ENCODE measurements at regions not wholly inside any gene's neighbourhood (a gene's known extent, or its start where the extent isn't known, plus 50 kb on each side); places are given as distances from the start of the nearest gene placed in this dataset.

DNA sequence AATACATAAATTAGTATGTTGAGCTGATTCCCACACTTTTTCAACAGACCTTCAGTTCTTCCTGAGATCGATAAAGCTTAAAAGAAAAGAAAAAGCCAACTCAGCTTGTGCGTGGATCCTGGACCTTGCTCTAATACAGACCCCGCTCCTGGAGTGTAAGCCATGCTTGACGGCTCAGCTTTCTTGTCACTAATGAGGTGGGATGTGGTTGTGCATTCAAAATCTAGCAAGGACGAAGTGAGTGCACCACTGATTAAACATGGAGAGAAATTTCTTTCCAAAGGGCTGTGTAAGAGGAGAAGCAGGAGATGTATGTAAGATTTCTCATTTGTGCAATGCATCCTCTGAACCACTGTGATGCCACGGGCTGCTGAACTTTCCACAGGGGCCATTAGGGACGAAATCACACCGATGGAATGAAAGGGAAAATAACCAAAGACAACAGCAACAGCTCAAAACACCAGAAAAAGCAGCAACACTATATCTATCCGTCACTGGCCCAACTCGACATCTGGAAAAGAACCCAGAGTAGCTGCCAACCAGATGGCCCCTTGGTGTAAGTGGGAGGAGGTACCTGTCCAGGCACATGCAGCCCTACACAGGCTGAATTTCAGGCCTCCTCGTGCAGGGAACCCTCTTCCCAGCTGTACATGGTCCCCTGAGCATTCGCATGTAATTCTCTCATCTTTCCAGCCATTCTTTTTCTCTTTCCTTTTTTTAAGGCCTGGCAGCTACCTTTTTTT is 178.9 kb downstream of the SREK1 start:
- CTCF ChIA-PET = interaction anchor here (1.7 to 2.3 kb wide), 2 partner anchors 15 to 17 kb away, joined by 4 to 13 read pairs; no protein-coding TSS in a partner anchor
- no peak for DNase-seq
- ATAC-seq = no peak
- Mint-ChIP-seq H3K9me3 (ENCODE audit: low read depth) (no peaks in the 10 kb centered on the region), H3K36me3 (no peaks in the 10 kb centered on the region), H3K27ac (no peak overlapping the region), H3K4me3 (no peak overlapping the region), H3K27me3 (peaks cover 25% of the 10 kb centered on the region), H3K4me1 (no peaks in the 10 kb centered on the region)

DNA sequence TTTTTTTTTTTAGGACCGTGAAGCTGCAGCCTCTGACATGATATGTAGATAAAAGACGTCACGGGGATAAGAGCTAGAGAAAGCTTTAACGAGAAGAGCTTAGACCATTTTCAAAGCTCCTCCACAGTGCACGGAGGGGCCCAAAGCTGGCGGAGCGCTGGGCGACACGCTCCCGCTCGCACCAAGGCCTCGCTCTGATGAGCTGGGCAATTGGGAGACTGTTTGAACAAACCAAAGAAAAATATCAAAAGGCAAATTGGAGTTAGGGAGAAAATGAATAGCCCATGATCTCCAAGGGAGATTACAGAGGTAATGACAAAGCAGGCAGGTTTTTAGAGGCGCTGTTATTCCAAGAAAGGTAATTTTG is 179.4 kb downstream of the SREK1 start:
- no peak for DNase-seq
- Mint-ChIP-seq H3K9me3 (ENCODE audit: low read depth) (peaks cover 2% of the 10 kb centered on the region), H3K4me3 (no peak overlapping the region), H3K36me3 (no peaks in the 10 kb centered on the region), H3K4me1 (no peaks in the 10 kb centered on the region), H3K27ac (no peak overlapping the region), H3K27me3 (peaks cover 21% of the 10 kb centered on the region)
- no peak for ATAC-seq
- CTCF ChIA-PET = interaction anchor here (1.7 to 2.3 kb wide), 2 partner anchors 16 to 17 kb away, joined by 4 to 13 read pairs; no protein-coding TSS in a partner anchor

DNA sequence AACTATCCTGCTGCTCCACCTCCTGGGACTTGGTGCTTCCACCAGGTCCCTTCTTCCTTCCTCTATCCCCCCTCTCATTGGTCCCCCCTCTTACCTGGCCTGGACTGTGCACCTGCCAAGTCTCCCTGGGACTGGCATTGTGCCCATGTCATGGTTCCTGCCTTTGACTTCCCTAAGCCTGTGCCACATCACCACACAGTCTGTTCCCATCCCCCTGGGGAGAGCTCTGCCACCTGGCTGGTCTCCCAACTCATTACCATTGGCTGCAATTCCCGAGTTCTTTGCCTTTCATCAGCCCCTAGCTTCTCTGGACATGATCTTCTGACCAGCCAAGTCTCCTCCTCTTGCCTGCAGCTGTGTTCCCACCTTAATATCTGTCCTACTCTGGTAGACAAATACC is 180.3 kb downstream of the SREK1 start:
- CTCF ChIA-PET = interaction anchor here (2.3 kb wide), 1 partner anchor 18 kb away, joined by 13 read pairs; no protein-coding TSS in a partner anchor
- H3K4me1 Mint-ChIP-seq = no peaks in the 10 kb centered on the region
- ATAC-seq = no peak
- H3K27me3 Mint-ChIP-seq = peaks cover 15% of the 10 kb centered on the region
- no peak overlapping the region for H3K27ac Mint-ChIP-seq
- DNase-seq = no peak
- H3K9me3 Mint-ChIP-seq (ENCODE audit: low read depth) = peaks cover 3% of the 10 kb centered on the region
- no peaks in the 10 kb centered on the region for H3K36me3 Mint-ChIP-seq
- no peak overlapping the region for H3K4me3 Mint-ChIP-seq

DNA sequence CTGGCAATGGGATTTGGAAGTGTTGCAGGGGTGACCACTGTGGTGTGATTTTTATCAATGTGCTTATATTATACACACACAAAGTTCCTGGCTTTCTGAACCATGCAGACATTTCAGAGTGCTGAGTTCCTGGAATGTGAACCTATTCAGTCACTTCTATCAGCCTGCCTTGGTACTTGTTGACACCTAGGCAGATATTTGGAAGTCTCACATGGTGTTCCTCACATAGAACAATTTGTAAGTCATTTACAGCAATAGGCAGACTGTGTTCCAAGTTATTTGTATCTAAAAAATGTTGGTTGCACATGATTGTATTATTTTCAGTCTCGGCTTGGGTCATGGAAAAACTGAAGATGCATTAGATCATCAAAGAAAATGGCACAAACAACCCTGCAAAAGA is 182.2 kb downstream of the SREK1 start:
- CTCF ChIA-PET = no interaction called here
- H3K36me3 Mint-ChIP-seq = no peaks in the 10 kb centered on the region

DNA sequence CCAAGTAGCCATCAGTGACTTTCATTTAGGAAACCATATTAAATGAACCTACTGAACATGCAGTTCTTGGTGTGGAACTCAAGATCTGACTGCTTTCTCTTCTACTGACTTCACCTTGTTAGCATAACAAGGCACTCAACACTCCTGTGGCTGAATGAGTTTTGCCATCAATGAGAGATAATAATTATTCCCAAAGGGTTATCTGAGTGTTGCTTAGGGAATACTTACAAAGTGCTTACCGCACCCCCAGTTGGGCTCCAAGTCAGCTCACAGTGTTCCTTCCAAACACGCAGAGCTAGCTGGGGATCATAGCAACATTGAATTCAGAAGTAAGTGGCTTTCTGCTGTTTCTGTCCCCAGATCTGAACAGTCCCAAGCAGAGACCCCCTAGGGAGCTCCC is 182.9 kb downstream of the SREK1 start:
- ATAC-seq = no peak
- peaks cover 12% of the 10 kb centered on the region for H3K27me3 Mint-ChIP-seq
- H3K9me3 Mint-ChIP-seq (ENCODE audit: low read depth) = peaks cover 3% of the 10 kb centered on the region
- H3K27ac Mint-ChIP-seq = no peak overlapping the region
- DNase-seq = no peak
- no peaks in the 10 kb centered on the region for H3K4me1 Mint-ChIP-seq
- no peaks in the 10 kb centered on the region for H3K36me3 Mint-ChIP-seq
- CTCF ChIA-PET = no interaction called here
- H3K4me3 Mint-ChIP-seq = no peak overlapping the region

More for the DNA sequence above, 182.2 kb downstream of the SREK1 start:
- Mint-ChIP-seq H3K27me3 (peaks cover 13% of the 10 kb centered on the region), H3K4me3 (no peak overlapping the region), H3K9me3 (ENCODE audit: low read depth) (peaks cover 3% of the 10 kb centered on the region), H3K27ac (no peak overlapping the region), H3K4me1 (no peaks in the 10 kb centered on the region)
- DNase-seq (no peak), ATAC-seq (no peak)

DNA sequence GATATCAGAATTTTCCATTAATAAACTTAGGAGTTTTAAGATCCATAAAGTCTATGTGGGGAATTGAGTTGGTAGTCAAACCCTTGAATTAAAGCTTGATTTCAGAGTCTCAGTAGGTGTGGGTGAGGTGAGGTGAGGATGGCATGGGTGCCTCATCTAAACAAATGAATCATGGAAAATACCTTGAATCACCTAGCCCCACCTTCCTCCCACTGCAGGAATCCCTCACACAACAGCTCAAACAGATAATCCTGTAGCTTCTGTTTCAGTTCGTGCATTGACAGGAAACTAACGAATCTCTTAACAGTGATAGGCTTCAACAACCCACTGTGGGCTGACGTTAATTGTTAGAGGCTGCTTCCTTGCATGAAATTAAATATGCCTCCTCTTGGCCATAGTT is 185.0 kb downstream of the SREK1 start:
- H3K4me3 Mint-ChIP-seq = no peak overlapping the region
- no peak for DNase-seq
- no peaks in the 10 kb centered on the region for H3K36me3 Mint-ChIP-seq
- peaks cover 12% of the 10 kb centered on the region for H3K27me3 Mint-ChIP-seq
- CTCF ChIA-PET = interaction anchor here (1.1 kb wide), 2 partner anchors 21 to 23 kb away, joined by 3 read pairs; no protein-coding TSS in a partner anchor
- H3K9me3 Mint-ChIP-seq (ENCODE audit: low read depth) = peaks cover 3% of the 10 kb centered on the region
- no peaks in the 10 kb centered on the region for H3K4me1 Mint-ChIP-seq
- no peak for ATAC-seq
- no peak overlapping the region for H3K27ac Mint-ChIP-seq

DNA sequence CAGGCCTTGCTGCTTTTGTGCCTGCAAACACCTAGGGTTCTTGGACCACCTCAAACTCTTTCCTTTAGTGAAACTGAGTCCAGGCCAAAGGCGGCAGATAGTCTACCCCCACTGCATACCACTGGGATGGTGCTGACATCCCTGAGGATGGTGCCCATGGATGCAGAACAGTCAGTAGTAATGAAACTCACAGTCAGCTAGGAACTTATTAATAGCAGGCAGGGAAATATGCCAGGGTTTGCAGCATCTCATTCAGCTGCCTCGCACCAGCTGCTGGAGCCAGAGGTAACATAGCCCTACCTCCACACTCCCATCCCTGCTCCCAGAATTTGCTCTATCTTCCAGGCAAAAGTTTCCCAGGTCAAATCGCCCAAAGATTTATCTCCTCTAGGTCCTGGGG is 189.1 kb downstream of the SREK1 start:
- no peak for DNase-seq
- CTCF ChIA-PET = interaction anchor here (0.8 kb wide), 1 partner anchor 16 kb away, joined by 3 read pairs; no protein-coding TSS in a partner anchor
- Mint-ChIP-seq H3K36me3 (no peaks in the 10 kb centered on the region), H3K4me1 (no peaks in the 10 kb centered on the region), H3K27me3 (peaks cover 14% of the 10 kb centered on the region), H3K9me3 (ENCODE audit: low read depth) (peaks cover 3% of the 10 kb centered on the region), H3K27ac (no peak overlapping the region), H3K4me3 (no peak overlapping the region)
- no peak for ATAC-seq

DNA sequence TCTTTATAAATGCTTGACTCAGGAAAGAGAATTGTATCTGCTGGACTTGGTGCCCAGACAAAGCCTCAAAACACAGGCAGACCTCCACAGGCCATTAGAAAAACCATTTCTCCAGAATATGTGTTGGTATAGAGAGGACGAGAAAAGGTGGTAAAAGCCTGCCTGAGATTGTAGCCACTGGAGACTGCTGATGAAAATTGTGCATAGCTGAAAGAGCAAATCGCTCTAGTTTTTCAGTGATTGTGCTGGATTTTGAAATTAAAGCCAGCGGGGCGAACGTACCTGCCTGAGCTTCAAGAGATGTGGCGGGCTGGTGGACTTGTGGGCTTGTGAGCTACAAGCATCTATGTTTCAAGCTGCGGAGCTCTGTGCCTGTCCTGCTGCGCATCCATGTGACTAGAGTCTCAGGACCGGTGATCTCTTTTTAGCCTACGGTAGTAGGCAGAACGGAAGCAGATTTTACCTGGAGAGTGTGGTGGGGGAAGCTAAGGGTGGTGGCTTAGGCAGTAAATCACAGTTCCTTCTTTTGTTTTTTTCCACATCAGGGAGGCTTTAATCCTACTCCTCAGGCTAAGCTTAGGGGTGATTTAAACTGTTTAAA is 193.6 kb downstream of the SREK1 start:
- no peak for DNase-seq
- Mint-ChIP-seq H3K4me3 (no peak overlapping the region), H3K9me3 (ENCODE audit: low read depth) (no peaks in the 10 kb centered on the region), H3K27ac (no peak overlapping the region), H3K4me1 (no peaks in the 10 kb centered on the region), H3K27me3 (peaks cover 22% of the 10 kb centered on the region), H3K36me3 (no peaks in the 10 kb centered on the region)
- no peak for ATAC-seq
- CTCF ChIA-PET = interaction anchor here (2.0 kb wide), 1 partner anchor 31 kb away, joined by 10 read pairs; no protein-coding TSS in a partner anchor

DNA sequence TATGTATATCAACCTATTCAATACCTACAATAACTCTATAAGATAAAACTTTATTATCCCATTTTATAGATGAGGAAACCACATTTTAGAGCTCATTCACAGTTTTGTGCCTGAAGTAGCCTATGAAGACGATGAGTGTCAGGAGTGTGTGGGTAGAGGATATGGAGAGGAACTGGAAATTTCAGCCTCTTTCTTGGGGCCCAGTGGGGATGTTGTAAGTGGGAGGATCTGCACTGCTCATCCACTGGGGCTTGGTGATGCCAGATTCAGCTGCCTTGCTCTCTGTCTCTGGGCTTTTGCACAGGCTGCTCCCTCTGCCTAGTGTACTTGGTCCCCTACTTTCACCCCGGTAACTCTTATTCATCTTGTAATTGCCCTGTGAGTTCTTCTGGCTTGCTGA is 194.7 kb downstream of the SREK1 start:
- no peaks in the 10 kb centered on the region for H3K4me1 Mint-ChIP-seq

DNA sequence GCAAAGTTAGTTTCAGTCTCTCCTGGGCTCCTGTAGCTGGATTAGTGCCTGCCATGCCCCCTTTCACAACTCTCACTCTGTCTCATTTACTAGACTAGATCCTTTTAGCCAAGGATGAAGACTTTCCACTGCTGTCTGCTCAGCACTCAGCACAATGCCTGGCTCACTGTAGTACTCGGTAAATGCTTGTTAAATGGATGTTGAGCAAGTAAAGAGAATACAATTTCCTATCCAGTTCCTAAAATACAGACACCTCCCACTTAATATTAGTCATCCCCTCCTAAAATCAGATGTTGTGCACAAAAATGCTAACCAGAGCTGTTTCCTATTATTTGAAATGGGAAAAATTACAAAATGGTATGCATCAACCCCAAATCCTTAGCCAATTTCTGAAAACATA is 195.8 kb downstream of the SREK1 start:
- CTCF ChIA-PET = no interaction called here
- no peak overlapping the region for H3K4me3 Mint-ChIP-seq

More for the DNA sequence above, 194.7 kb downstream of the SREK1 start:
- H3K4me3 Mint-ChIP-seq = no peak overlapping the region
- H3K27me3 Mint-ChIP-seq = peaks cover 22% of the 10 kb centered on the region
- DNase-seq (no peak), ATAC-seq (no peak)
- CTCF ChIA-PET = interaction anchor here (0.7 kb wide), 1 partner anchor 103 kb away, joined by 3 read pairs; no protein-coding TSS in a partner anchor
- no peaks in the 10 kb centered on the region for H3K36me3 Mint-ChIP-seq
- H3K27ac Mint-ChIP-seq = no peak overlapping the region
- no peaks in the 10 kb centered on the region for H3K9me3 Mint-ChIP-seq (ENCODE audit: low read depth)

DNA sequence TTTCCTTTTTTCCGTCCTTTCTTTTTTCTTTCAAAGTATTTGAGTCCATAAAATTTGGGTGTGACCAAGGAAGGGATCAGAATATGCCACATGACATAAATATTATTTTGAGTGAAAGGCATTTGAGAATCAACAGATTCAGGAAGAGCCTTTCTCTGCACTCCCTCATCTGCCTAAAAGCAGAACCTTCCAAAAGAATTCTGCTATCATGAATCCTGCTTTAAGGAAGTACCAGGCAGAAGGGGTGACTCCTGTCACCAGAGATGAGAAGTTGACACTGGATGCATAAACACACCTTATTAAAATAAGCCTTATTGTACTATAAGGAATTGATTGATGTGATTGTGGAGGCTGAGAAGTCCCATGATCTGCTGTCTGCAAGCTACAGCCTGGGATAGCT is 196.7 kb downstream of the SREK1 start:
- no peaks in the 10 kb centered on the region for H3K36me3 Mint-ChIP-seq
- H3K4me1 Mint-ChIP-seq = no peaks in the 10 kb centered on the region
- ATAC-seq = no peak
- peaks cover 22% of the 10 kb centered on the region for H3K27me3 Mint-ChIP-seq
- no peak overlapping the region for H3K4me3 Mint-ChIP-seq
- no peaks in the 10 kb centered on the region for H3K9me3 Mint-ChIP-seq (ENCODE audit: low read depth)
- CTCF ChIA-PET = no interaction called here
- no peak overlapping the region for H3K27ac Mint-ChIP-seq
- no peak for DNase-seq

More for the DNA sequence above, 195.8 kb downstream of the SREK1 start:
- ATAC-seq (no peak), DNase-seq (no peak)
- no peaks in the 10 kb centered on the region for H3K9me3 Mint-ChIP-seq (ENCODE audit: low read depth)
- H3K4me1 Mint-ChIP-seq = no peaks in the 10 kb centered on the region
- H3K36me3 Mint-ChIP-seq = no peaks in the 10 kb centered on the region
- peaks cover 22% of the 10 kb centered on the region for H3K27me3 Mint-ChIP-seq
- no peak overlapping the region for H3K27ac Mint-ChIP-seq

DNA sequence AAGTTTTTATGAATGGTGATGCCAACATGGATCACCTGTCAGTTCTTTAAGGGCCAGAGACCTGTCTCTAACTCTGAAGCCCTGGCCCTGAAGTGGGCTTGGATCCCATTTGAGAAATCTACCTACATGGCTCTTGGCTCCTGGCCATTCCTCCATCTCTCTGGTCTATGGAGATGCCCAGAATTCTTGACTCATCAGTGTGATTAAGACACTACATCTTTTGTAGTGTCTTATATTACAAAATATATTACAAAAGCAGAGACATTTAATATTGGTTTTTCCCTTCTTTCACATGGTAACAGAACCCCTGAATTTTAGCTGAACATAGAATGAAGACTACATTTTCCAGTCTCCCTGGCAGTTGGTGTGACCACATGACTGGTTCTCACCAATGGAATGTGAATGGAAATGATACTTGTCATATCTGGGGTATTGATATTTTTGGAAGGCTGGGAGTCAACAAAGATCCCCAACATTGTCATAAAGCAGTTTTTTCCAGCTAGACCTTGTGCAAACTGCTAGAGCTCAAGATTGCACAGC is 198.3 kb downstream of the SREK1 start:
- no peaks in the 10 kb centered on the region for H3K9me3 Mint-ChIP-seq (ENCODE audit: low read depth)
- DNase-seq (no peak), ATAC-seq (no peak)
- CTCF ChIA-PET = no interaction called here
- H3K4me1 Mint-ChIP-seq = no peaks in the 10 kb centered on the region
- no peaks in the 10 kb centered on the region for H3K36me3 Mint-ChIP-seq
- peaks cover 25% of the 10 kb centered on the region for H3K27me3 Mint-ChIP-seq
- H3K27ac Mint-ChIP-seq = no peak overlapping the region
- H3K4me3 Mint-ChIP-seq = no peak overlapping the region

DNA sequence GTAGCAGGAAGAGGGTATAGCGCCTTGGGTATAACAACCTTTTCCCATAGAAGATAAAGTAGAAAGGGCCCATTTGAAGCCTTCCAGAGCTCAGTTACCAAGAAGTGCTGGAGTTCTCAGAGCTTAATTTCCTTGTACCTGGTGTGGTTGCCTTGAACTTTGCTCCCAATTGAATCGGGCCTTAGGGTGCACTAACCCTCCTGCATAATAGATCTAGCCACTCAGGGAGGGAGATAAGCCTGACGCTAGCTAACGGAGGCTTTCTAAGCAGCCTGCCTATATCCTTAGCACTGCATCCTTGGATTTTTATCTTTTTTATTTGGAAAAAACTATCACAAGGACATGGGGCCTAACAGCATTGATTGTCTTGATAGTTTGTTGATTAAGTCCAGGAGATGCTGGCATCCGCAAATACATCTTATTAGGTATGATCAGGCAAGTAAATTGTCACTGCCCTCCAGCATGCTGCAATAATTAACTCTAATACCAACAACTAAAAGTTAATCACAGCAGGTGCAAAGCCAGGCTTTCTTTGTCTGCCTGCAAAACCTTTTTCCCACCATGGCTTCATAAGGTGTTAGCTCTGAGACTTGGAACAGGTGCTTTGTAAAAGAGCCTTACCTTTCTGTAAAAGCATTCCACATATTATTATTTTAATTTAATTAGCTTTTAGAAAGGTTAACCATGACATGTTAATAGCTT is 199.4 kb downstream of the SREK1 start:
- no peaks in the 10 kb centered on the region for H3K4me1 Mint-ChIP-seq
- ATAC-seq = no peak
- CTCF ChIA-PET = no interaction called here
- peaks cover 24% of the 10 kb centered on the region for H3K27me3 Mint-ChIP-seq
- H3K9me3 Mint-ChIP-seq (ENCODE audit: low read depth) = no peaks in the 10 kb centered on the region
- no peak overlapping the region for H3K4me3 Mint-ChIP-seq
- H3K27ac Mint-ChIP-seq = no peak overlapping the region
- H3K36me3 Mint-ChIP-seq = no peaks in the 10 kb centered on the region
- no peak for DNase-seq
